Naive thymus-derived CD4-positive, alpha-beta T cell (primary cell): ENCODE measurements at regions not wholly inside any gene's neighbourhood (a gene's known extent, or its start where the extent isn't known, plus 50 kb on each side); places are given as distances from the start of the nearest gene placed in this dataset.
"Not testable (repeated sequence)": the region's sequence is repeated elsewhere in the genome, so short reads cannot be mapped to it uniquely, and the experiment has no call there.

ENCODE experiments used
- ATAC-seq: fragments of 150-1000 bp; cut with Tn5 transposase; 2 replicates; pipeline ENCODE4 v1.10.0; 2021; ENCODE audit warnings: mild to moderate bottlenecking, moderate library complexity
- CTCF ChIA-PET: fragments of 350-600 bp; sonication (Branson Sonifier 250); formaldehyde crosslinking; loops from one replicate; lab custom pipeline; 2021; ENCODE audit warnings: antibody characterized with exemption; lab: Charles Lee
- POLR2A ChIA-PET: fragments of 350-600 bp; sonication (Branson Sonifier 250); formaldehyde crosslinking; loops from one replicate; lab custom pipeline; 2021; ENCODE audit warnings: antibody characterized with exemption, inconsistent platforms; lab: Charles Lee
- DNase-seq, 9 donors: peaks; one replicate each; pipeline versions ENCODE4 v3.0.0 to v3.0.0-alpha.2; 2020 to 2022; ENCODE audit warnings: mixed read lengths in 1 of 9
- H3K27ac ChIP-seq: one replicate; pipeline ENCODE4 v1.7.0; 2013; ENCODE audit warnings: mild to moderate bottlenecking, low read depth, low read length, moderate library complexity
- H3K27me3 ChIP-seq, 2 donors: one replicate each; pipeline ENCODE4 v1.7.0; 2013; ENCODE audit warnings: low read length in 2 of 2, mild to moderate bottlenecking in 2 of 2, moderate library complexity in 2 of 2; ENCODE audit not compliant: control insufficient read depth in 2 of 2, insufficient read depth in 2 of 2
- H3K36me3 ChIP-seq, 3 experiments: 1 replicate in 2 of 3; 2 replicates in 1 of 3; pipeline ENCODE4 v1.7.0; 2013; ENCODE audit warnings: low read length in 3 of 3, mild to moderate bottlenecking in 3 of 3, moderate library complexity in 1 of 3; ENCODE audit not compliant: insufficient read depth in 3 of 3, control insufficient read depth in 2 of 3
- H3K4me1 ChIP-seq, 2 donors: one replicate each; pipeline ENCODE4 v1.7.0; 2013; ENCODE audit warnings: low read length in 2 of 2, mild to moderate bottlenecking in 2 of 2, moderate library complexity in 1 of 2; ENCODE audit not compliant: control insufficient read depth in 2 of 2, insufficient read depth in 2 of 2
- H3K4me3 ChIP-seq: 2 replicates; pipeline ENCODE4 v1.7.0; 2013; ENCODE audit warnings: mild to moderate bottlenecking, low read length
- H3K9me3 ChIP-seq, 3 experiments: 1 replicate in 2 of 3; 2 replicates in 1 of 3; pipeline ENCODE4 v1.7.0; 2013; ENCODE audit warnings: low read length in 3 of 3; ENCODE audit not compliant: control insufficient read depth in 2 of 3
- H3K27ac Mint-ChIP-seq, 9 donors: one replicate each; pipeline ENCODE4 v1.8.0; 2020 to 2022; ENCODE audit warnings: mixed read lengths in 9 of 9, mild to moderate bottlenecking in 8 of 9, moderate library complexity in 5 of 9, inconsistent platforms in 2 of 9
- H3K27me3 Mint-ChIP-seq, 5 donors: one replicate each; pipeline ENCODE4 v1.8.0; 2021 to 2022; ENCODE audit warnings: mixed read lengths in 5 of 5, mild to moderate bottlenecking in 1 of 5
- H3K36me3 Mint-ChIP-seq, 5 donors: one replicate each; pipeline ENCODE4 v1.8.0; 2020 to 2022; ENCODE audit warnings: mixed read lengths in 5 of 5, mild to moderate bottlenecking in 3 of 5, inconsistent platforms in 1 of 5
- H3K4me1 Mint-ChIP-seq, 7 donors: one replicate each; pipeline ENCODE4 v1.8.0; 2020 to 2022; ENCODE audit warnings: mixed read lengths in 7 of 7, mild to moderate bottlenecking in 3 of 7, inconsistent platforms in 1 of 7
- H3K4me3 Mint-ChIP-seq, 10 donors: one replicate each; pipeline ENCODE4 v1.8.0; 2020 to 2022; ENCODE audit warnings: mild to moderate bottlenecking in 10 of 10, mixed read lengths in 10 of 10, moderate library complexity in 6 of 10, inconsistent platforms in 2 of 10
- H3K9me3 Mint-ChIP-seq, 11 donors: one replicate each; pipeline ENCODE4 v1.8.0; 2020 to 2022; ENCODE audit warnings: mixed read lengths in 11 of 11, mild to moderate bottlenecking in 4 of 11, inconsistent platforms in 1 of 11, moderate library complexity in 1 of 11
- intact Hi-C, 2 donors: fragments of 100-400 bp; cut with micrococcal nuclease; formaldehyde crosslinking; loops; one replicate each; pipeline ENCODE4 v1.15.1; 2023

GRCh38 chrX:4642114-4642513, 928.7 kb upstream of the PRKX start:
- peaks cover 0 to 14% (median 0%) of the 10 kb centered on the region in 11 donors for H3K9me3 Mint-ChIP-seq

GRCh38 chrX:4638036-4638435, 924.6 kb upstream of the PRKX start:
- ChIA-PET CTCF (no interaction called here), POLR2A (no interaction called here)
- ATAC-seq (no peak), DNase-seq (no peak)
- H3K27ac Mint-ChIP-seq = no peak overlapping the region
- no peaks in the 10 kb centered on the region for H3K27me3 Mint-ChIP-seq
- intact Hi-C loops = no loop called here
- H3K9me3 ChIP-seq = no peaks in the 10 kb centered on the region
- no peaks in the 10 kb centered on the region for H3K4me1 ChIP-seq
- no peak overlapping the region for H3K4me3 ChIP-seq
- H3K36me3 Mint-ChIP-seq = no peaks in the 10 kb centered on the region
- no peak overlapping the region for H3K27ac ChIP-seq
- no peak overlapping the region for H3K4me3 Mint-ChIP-seq
- no peaks in the 10 kb centered on the region for H3K4me1 Mint-ChIP-seq
- H3K36me3 ChIP-seq = no peaks in the 10 kb centered on the region
- H3K27me3 ChIP-seq = no peaks in the 10 kb centered on the region
- H3K9me3 Mint-ChIP-seq = peaks cover 0 to 14% (median 3%) of the 10 kb centered on the region in 11 donors

More at GRCh38 chrX:4642114-4642513, 928.7 kb upstream of the PRKX start:
- POLR2A ChIA-PET = no interaction called here
- CTCF ChIA-PET = no interaction called here
- no peak for DNase-seq
- Mint-ChIP-seq H3K4me1 (no peaks in the 10 kb centered on the region), H3K27me3 (no peaks in the 10 kb centered on the region), H3K27ac (no peak overlapping the region), H3K4me3 (no peak overlapping the region), H3K36me3 (no peaks in the 10 kb centered on the region)
- intact Hi-C loops = no loop called here
- Histone ChIP-seq H3K4me3 (no peak overlapping the region), H3K27ac (no peak overlapping the region), H3K9me3 (no peaks in the 10 kb centered on the region), H3K36me3 (no peaks in the 10 kb centered on the region), H3K27me3 (no peaks in the 10 kb centered on the region), H3K4me1 (no peaks in the 10 kb centered on the region)
- no peak for ATAC-seq

GRCh38 chrX:4627414-4627813, 914.0 kb upstream of the PRKX start:
- no peak for DNase-seq
- H3K9me3 Mint-ChIP-seq = peaks cover 0 to 33% (median 2%) of the 10 kb centered on the region in 11 donors
- intact Hi-C loops = no loop called here
- H3K27ac ChIP-seq = no peak overlapping the region
- H3K4me1 Mint-ChIP-seq = no peaks in the 10 kb centered on the region
- CTCF ChIA-PET = no interaction called here
- H3K27me3 Mint-ChIP-seq = no peaks in the 10 kb centered on the region
- no peak overlapping the region for H3K4me3 Mint-ChIP-seq
- no peaks in the 10 kb centered on the region for H3K36me3 ChIP-seq
- no peaks in the 10 kb centered on the region for H3K4me1 ChIP-seq
- ATAC-seq = no peak
- no peaks in the 10 kb centered on the region for H3K9me3 ChIP-seq
- H3K4me3 ChIP-seq = no peak overlapping the region
- POLR2A ChIA-PET = no interaction called here
- no peaks in the 10 kb centered on the region for H3K27me3 ChIP-seq
- no peak overlapping the region for H3K27ac Mint-ChIP-seq
- H3K36me3 Mint-ChIP-seq = no peaks in the 10 kb centered on the region

- Histone ChIP-seq H3K4me1 (no peaks in the 10 kb centered on the region), H3K36me3 (no peaks in the 10 kb centered on the region), H3K9me3 (no peaks in the 10 kb centered on the region), H3K27me3 (no peaks in the 10 kb centered on the region), H3K27ac (no peak overlapping the region), H3K4me3 (no peak overlapping the region)
- no peaks in the 10 kb centered on the region for H3K27me3 Mint-ChIP-seq
- peak overlapping the region in 1 of 9 donors; percentile 68 for H3K27ac Mint-ChIP-seq
- ChIA-PET POLR2A (no interaction called here), CTCF (no interaction called here)
- no peaks in the 10 kb centered on the region for H3K4me1 Mint-ChIP-seq
- no peak for ATAC-seq
- peaks cover 0 to 21% (median 0%) of the 10 kb centered on the region in 11 donors for H3K9me3 Mint-ChIP-seq
- no peaks in the 10 kb centered on the region for H3K36me3 Mint-ChIP-seq
- H3K4me3 Mint-ChIP-seq = no peak overlapping the region
- intact Hi-C loops = no loop called here
- DNase-seq = no peak
These were observed 909.2 kb upstream of the PRKX start for GRCh38 chrX:4622486-4623167.

GRCh38 chrX:4613651-4614050, 900.2 kb upstream of the PRKX start:
- H3K27me3 Mint-ChIP-seq, H3K4me3 ChIP-seq, H3K4me1 Mint-ChIP-seq, H3K36me3 ChIP-seq, H3K27me3 ChIP-seq, H3K36me3 Mint-ChIP-seq, intact Hi-C loops, ATAC-seq, H3K9me3 ChIP-seq, H3K4me1 ChIP-seq, CTCF ChIA-PET, H3K27ac Mint-ChIP-seq, H3K27ac ChIP-seq, DNase-seq, POLR2A ChIA-PET, H3K4me3 Mint-ChIP-seq: not testable (repeated sequence)
- H3K9me3 Mint-ChIP-seq = peaks cover 0 to 17% (median 6%) of the 10 kb centered on the region in 11 donors

- Histone ChIP-seq H3K36me3 (no peaks in the 10 kb centered on the region), H3K27me3 (no peaks in the 10 kb centered on the region), H3K4me3 (no peak overlapping the region), H3K9me3 (no peaks in the 10 kb centered on the region), H3K27ac (no peak overlapping the region), H3K4me1 (no peaks in the 10 kb centered on the region)
- DNase-seq (no peak), ATAC-seq (no peak)
- Mint-ChIP-seq H3K4me1 (no peaks in the 10 kb centered on the region), H3K9me3 (peaks cover 0 to 11% (median 3%) of the 10 kb centered on the region in 11 donors), H3K4me3 (no peak overlapping the region), H3K27ac (no peak overlapping the region), H3K27me3 (no peaks in the 10 kb centered on the region), H3K36me3 (no peaks in the 10 kb centered on the region)
- ChIA-PET POLR2A (no interaction called here), CTCF (no interaction called here)
- intact Hi-C loops = no loop called here
These were observed 875.4 kb upstream of the PRKX start for GRCh38 chrX:4588893-4589292.

GRCh38 chrX:4588466-4588865, 875.0 kb upstream of the PRKX start:
- intact Hi-C loops = no loop called here
- no peaks in the 10 kb centered on the region for H3K27me3 Mint-ChIP-seq

More at GRCh38 chrX:4588466-4588865, 875.0 kb upstream of the PRKX start:
- Histone ChIP-seq H3K36me3 (no peaks in the 10 kb centered on the region), H3K4me3 (no peak overlapping the region), H3K9me3 (no peaks in the 10 kb centered on the region), H3K4me1 (no peaks in the 10 kb centered on the region), H3K27ac (no peak overlapping the region), H3K27me3 (no peaks in the 10 kb centered on the region)
- POLR2A ChIA-PET = no interaction called here
- no peak overlapping the region for H3K27ac Mint-ChIP-seq
- no peak overlapping the region for H3K4me3 Mint-ChIP-seq
- H3K4me1 Mint-ChIP-seq = no peaks in the 10 kb centered on the region
- H3K9me3 Mint-ChIP-seq = peaks cover 0 to 11% (median 3%) of the 10 kb centered on the region in 11 donors
- DNase-seq (no peak), ATAC-seq (no peak)
- H3K36me3 Mint-ChIP-seq = no peaks in the 10 kb centered on the region
- CTCF ChIA-PET = no interaction called here
